ENCODE measurements at regions not wholly inside any gene's neighbourhood (a gene's known extent, or its start where the extent isn't known, plus 50 kb on each side); places are given as distances from the start of the nearest gene placed in this dataset.

DNA sequence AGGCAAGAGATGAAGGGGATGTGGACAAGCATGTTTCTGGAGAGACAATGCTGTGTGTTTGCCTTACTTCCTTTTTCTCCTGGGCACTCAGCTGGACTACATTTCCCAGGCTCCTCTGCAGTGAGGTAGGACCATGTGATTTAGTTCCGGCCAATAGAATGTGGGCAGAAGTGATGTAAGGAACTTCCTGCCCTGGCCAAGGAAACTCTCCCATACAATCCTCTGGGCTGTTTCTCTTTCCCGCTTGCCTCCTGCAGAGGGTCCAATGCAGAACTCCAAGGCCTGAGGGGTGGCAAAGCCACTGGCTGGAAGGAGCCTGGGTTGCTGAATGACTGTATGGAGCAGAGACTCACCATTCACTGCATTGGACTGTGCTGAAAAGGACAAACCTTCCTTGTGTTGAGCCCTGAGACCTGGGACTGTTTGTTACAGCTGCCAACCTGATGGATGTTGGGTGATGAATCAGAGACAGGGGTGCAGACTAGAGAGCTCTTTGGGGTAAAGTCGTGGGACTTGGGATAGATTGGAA lies 82.7 kb upstream of the SLC6A6 start:
- intact Hi-C loops (cut with DNase I) = no loop called here

GRCh38 chr3:14320219-14320618 lies 82.2 kb upstream of the SLC6A6 start:
- H3K4me1 ChIP-seq = no peaks in the 10 kb centered on the region
- no peak for DNase-seq
- no peak for TF ChIP-seq EP300 (IDR thresholded peaks at IDR 0.05)
- TF ChIP-seq, protein P1, sequence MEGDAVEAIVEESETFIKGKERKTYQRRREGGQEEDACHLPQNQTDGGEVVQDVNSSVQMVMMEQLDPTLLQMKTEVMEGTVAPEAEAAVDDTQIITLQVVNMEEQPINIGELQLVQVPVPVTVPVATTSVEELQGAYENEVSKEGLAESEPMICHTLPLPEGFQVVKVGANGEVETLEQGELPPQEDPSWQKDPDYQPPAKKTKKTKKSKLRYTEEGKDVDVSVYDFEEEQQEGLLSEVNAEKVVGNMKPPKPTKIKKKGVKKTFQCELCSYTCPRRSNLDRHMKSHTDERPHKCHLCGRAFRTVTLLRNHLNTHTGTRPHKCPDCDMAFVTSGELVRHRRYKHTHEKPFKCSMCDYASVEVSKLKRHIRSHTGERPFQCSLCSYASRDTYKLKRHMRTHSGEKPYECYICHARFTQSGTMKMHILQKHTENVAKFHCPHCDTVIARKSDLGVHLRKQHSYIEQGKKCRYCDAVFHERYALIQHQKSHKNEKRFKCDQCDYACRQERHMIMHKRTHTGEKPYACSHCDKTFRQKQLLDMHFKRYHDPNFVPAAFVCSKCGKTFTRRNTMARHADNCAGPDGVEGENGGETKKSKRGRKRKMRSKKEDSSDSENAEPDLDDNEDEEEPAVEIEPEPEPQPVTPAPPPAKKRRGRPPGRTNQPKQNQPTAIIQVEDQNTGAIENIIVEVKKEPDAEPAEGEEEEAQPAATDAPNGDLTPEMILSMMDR (IDR thresholded peaks at IDR 0.05) = no peak
- TF ChIP-seq POLR2A (IDR thresholded peaks at IDR 0.05) = no peak
- no peak overlapping the region for H3K4me3 ChIP-seq
- H3K36me3 ChIP-seq = no peaks in the 10 kb centered on the region
- no peaks in the 10 kb centered on the region for H3K27me3 ChIP-seq
- 94 to 97% methylated on average over 3 of the region's 3 CpGs for WGBS, 2 donors
- H3K9me3 ChIP-seq = no peaks in the 10 kb centered on the region
- intact Hi-C loops (cut with DNase I) = no loop called here
- H3K27ac ChIP-seq = no peak overlapping the region

More for the DNA sequence above, 82.7 kb upstream of the SLC6A6 start:
- no peaks in the 10 kb centered on the region for H3K36me3 ChIP-seq
- no peaks in the 10 kb centered on the region for H3K9me3 ChIP-seq
- no peak for DNase-seq
- H3K4me3 ChIP-seq = no peak overlapping the region
- H3K27me3 ChIP-seq = no peaks in the 10 kb centered on the region
- WGBS, 2 donors = 80 to 89% methylated on average over 3 of the region's 3 CpGs
- no peak overlapping the region for H3K27ac ChIP-seq
- H3K4me1 ChIP-seq = no peaks in the 10 kb centered on the region
- no peak for TF ChIP-seq EP300 (IDR thresholded peaks at IDR 0.05)
- TF ChIP-seq POLR2AphosphoS5 (IDR thresholded peaks at IDR 0.05) = no peak

- intact Hi-C loops (cut with DNase I) = no loop called here
- DNase-seq = no peak
- no peaks in the 10 kb centered on the region for H3K36me3 ChIP-seq
- H3K4me3 ChIP-seq = no peak overlapping the region
- no peaks in the 10 kb centered on the region for H3K4me1 ChIP-seq
- TF ChIP-seq EP300 (IDR thresholded peaks at IDR 0.05) = no peak
- TF ChIP-seq, protein P1 (IDR thresholded peaks at IDR 0.05) = no peak
- TF ChIP-seq POLR2AphosphoS5 (IDR thresholded peaks at IDR 0.05) = no peak
- TF ChIP-seq POLR2A (IDR thresholded peaks at IDR 0.05) = no peak
- no peaks in the 10 kb centered on the region for H3K27me3 ChIP-seq
- H3K9me3 ChIP-seq = no peaks in the 10 kb centered on the region
- H3K27ac ChIP-seq = no peak overlapping the region
- 92 to 93% methylated on average over 3 of the region's 3 CpGs for WGBS, 2 donors
Measured at GRCh38 chr3:14322001-14322400, 80.4 kb upstream of the SLC6A6 start.

- Histone ChIP-seq H3K9me3 (no peaks in the 10 kb centered on the region), H3K4me3 (no peak overlapping the region), H3K4me1 (no peaks in the 10 kb centered on the region), H3K27ac (no peak overlapping the region), H3K27me3 (no peaks in the 10 kb centered on the region), H3K36me3 (no peaks in the 10 kb centered on the region)
- TF ChIP-seq, protein P1 (IDR thresholded peaks at IDR 0.05) = no peak
- no peak for TF ChIP-seq POLR2A (IDR thresholded peaks at IDR 0.05)
- no peak for TF ChIP-seq EP300 (IDR thresholded peaks at IDR 0.05)
- TF ChIP-seq POLR2AphosphoS5 (IDR thresholded peaks at IDR 0.05) = no peak
- 86 to 90% methylated on average over 12 of the region's 12 CpGs for WGBS, 2 donors
- no peak for DNase-seq
- intact Hi-C loops (cut with DNase I) = no loop called here
Measured at GRCh38 chr3:14322667-14323295, 79.6 kb upstream of the SLC6A6 start.

GRCh38 chr3:14323401-14324223 lies 78.8 kb upstream of the SLC6A6 start:
- no peak for DNase-seq
- Histone ChIP-seq H3K4me3 (no peak overlapping the region), H3K27ac (no peak overlapping the region), H3K4me1 (no peaks in the 10 kb centered on the region), H3K36me3 (no peaks in the 10 kb centered on the region), H3K27me3 (no peaks in the 10 kb centered on the region), H3K9me3 (no peaks in the 10 kb centered on the region)
- TF ChIP-seq, protein P1 (IDR thresholded peaks at IDR 0.05) = no peak
- TF ChIP-seq EP300 (IDR thresholded peaks at IDR 0.05) = no peak
- TF ChIP-seq POLR2A (IDR thresholded peaks at IDR 0.05) = no peak
- TF ChIP-seq POLR2AphosphoS5 (IDR thresholded peaks at IDR 0.05) = no peak
- intact Hi-C loops (cut with DNase I) = no loop called here
- WGBS, 2 donors = 89 to 94% methylated on average over 17 of the region's 17 CpGs
